BLaER1 treated with 17β-estradiol and CSF1 and Interleukin-3, amounts not matched to agents 10 nM and 100 nM (cell line): ENCODE measurements at regions not wholly inside any gene's neighbourhood (a gene's known extent, or its start where the extent isn't known, plus 50 kb on each side); places are given as distances from the start of the nearest gene placed in this dataset.
"Not testable (repeated sequence)": the region's sequence is repeated elsewhere in the genome, so short reads cannot be mapped to it uniquely, and the experiment has no call there.

Experiments
- H3K27ac ChIP-seq, 11 experiments: shearing (Covaris generic); formaldehyde crosslinking; 2 replicates each; pipeline ENCODE4 v1.8.1; 2022
- H3K27me3 ChIP-seq, 11 experiments: shearing (Covaris generic); formaldehyde crosslinking; 2 replicates each; pipeline ENCODE4 v1.8.1; 2022
- H3K36me3 ChIP-seq, 11 experiments: shearing (Covaris generic); formaldehyde crosslinking; 2 replicates each; pipeline ENCODE4 v1.8.1; 2022
- H3K4me1 ChIP-seq, 10 experiments: shearing (Covaris generic); formaldehyde crosslinking; 2 replicates each; pipeline ENCODE4 v1.8.1; 2022
- H3K4me2 ChIP-seq, 11 experiments: shearing (Covaris generic); formaldehyde crosslinking; 2 replicates each; pipeline ENCODE4 v1.8.1; 2022
- H3K4me3 ChIP-seq, 10 experiments: shearing (Covaris generic); formaldehyde crosslinking; 2 replicates each; pipeline ENCODE4 v1.8.1; 2022
- H3K9ac ChIP-seq, 11 experiments: shearing (Covaris generic); formaldehyde crosslinking; 2 replicates each; pipeline ENCODE4 v1.8.1; 2022
- H3K9me3 ChIP-seq, 11 experiments: shearing (Covaris generic); formaldehyde crosslinking; replicated peaks in 1 of 11; 2 replicates each; pipeline ENCODE4 v1.8.1; 2022
- H4K20me1 ChIP-seq, 11 experiments: shearing (Covaris generic); formaldehyde crosslinking; 2 replicates each; pipeline ENCODE4 v1.8.1; 2022
- Cebpa-rat ChIP-seq, 11 experiments: shearing (Covaris generic); IDR thresholded peaks; 2 replicates each; pipeline ENCODE4 v1.8.1; 2022

GRCh38 chr6:141824350-141824749 is 308.4 kb upstream of the GJE1 start:
- Histone ChIP-seq H3K9me3 (peaks cover 0 to 6% (median 0%) of the 10 kb centered on the region in 11 experiments; a peak in 2 of 22 replicates), H3K27me3 (no peaks in the 10 kb centered on the region), H3K36me3 (no peaks in the 10 kb centered on the region), H3K4me2 (no peak overlapping the region), H4K20me1 (no peaks in the 10 kb centered on the region), H3K27ac (no peak overlapping the region), H3K4me1 (no peaks in the 10 kb centered on the region), H3K4me3 (no peak overlapping the region), H3K9ac (no peak overlapping the region)
- no peak for TF ChIP-seq Cebpa-rat (IDR thresholded peaks at IDR 0.05)

- H3K27me3 ChIP-seq, H3K27ac ChIP-seq, H3K9ac ChIP-seq, H3K4me1 ChIP-seq, H4K20me1 ChIP-seq, H3K4me2 ChIP-seq, H3K9me3 ChIP-seq, H3K36me3 ChIP-seq, H3K4me3 ChIP-seq: not testable (repeated sequence)
Observed at GRCh38 chr6:141815039-141815438, 317.7 kb upstream of the GJE1 start.

GRCh38 chr6:141809901-141810300 is 322.8 kb upstream of the GJE1 start:
- Histone ChIP-seq H3K36me3 (no peaks in the 10 kb centered on the region), H3K4me2 (no peak overlapping the region), H3K27ac (no peak overlapping the region), H3K27me3 (no peaks in the 10 kb centered on the region), H4K20me1 (no peaks in the 10 kb centered on the region), H3K4me3 (no peak overlapping the region), H3K9me3 (no peaks in the 10 kb centered on the region), H3K4me1 (peaks cover 0 to 8% (median 0%) of the 10 kb centered on the region in 10 experiments; a peak in 2 of 20 replicates), H3K9ac (no peak overlapping the region)
- TF ChIP-seq Cebpa-rat (IDR thresholded peaks at IDR 0.05) = no peak

- no peak for TF ChIP-seq Cebpa-rat (IDR thresholded peaks at IDR 0.05)
- Histone ChIP-seq H4K20me1 (no peaks in the 10 kb centered on the region), H3K9ac (no peak overlapping the region), H3K36me3 (no peaks in the 10 kb centered on the region), H3K4me3 (no peak overlapping the region), H3K27ac (no peak overlapping the region), H3K4me2 (no peak overlapping the region), H3K4me1 (peaks cover 0 to 17% (median 3%) of the 10 kb centered on the region in 10 experiments; a peak in 8 of 20 replicates), H3K9me3 (no peaks in the 10 kb centered on the region), H3K27me3 (no peaks in the 10 kb centered on the region)
Observed at GRCh38 chr6:141808662-141809061, 324.1 kb upstream of the GJE1 start.

GRCh38 chr6:141800973-141801372 is 331.8 kb upstream of the GJE1 start:
- H3K4me2 ChIP-seq, H3K36me3 ChIP-seq, H3K4me3 ChIP-seq, H4K20me1 ChIP-seq, H3K27me3 ChIP-seq, H3K27ac ChIP-seq, H3K9ac ChIP-seq, H3K9me3 ChIP-seq: not testable (repeated sequence)
- H3K4me1 ChIP-seq = peaks cover 0 to 21% (median 5%) of the 10 kb centered on the region in 10 experiments; a peak in 8 of 20 replicates

- Histone ChIP-seq H3K4me3 (no peak overlapping the region), H4K20me1 (no peaks in the 10 kb centered on the region)
Observed at GRCh38 chr6:141790921-141791320, 341.8 kb upstream of the GJE1 start.

GRCh38 chr6:141788096-141788495 is 344.6 kb upstream of the GJE1 start:
- no peak for TF ChIP-seq Cebpa-rat (IDR thresholded peaks at IDR 0.05)
- no peaks in the 10 kb centered on the region for H4K20me1 ChIP-seq
- no peak overlapping the region for H3K9ac ChIP-seq
- no peak overlapping the region for H3K4me2 ChIP-seq
- no peaks in the 10 kb centered on the region for H3K36me3 ChIP-seq
- no peak overlapping the region for H3K27ac ChIP-seq
- H3K27me3 ChIP-seq = no peaks in the 10 kb centered on the region
- no peaks in the 10 kb centered on the region for H3K9me3 ChIP-seq
- H3K4me3 ChIP-seq = no peak overlapping the region
- peaks cover 0 to 4% (median 0%) of the 10 kb centered on the region in 10 experiments; a peak in 2 of 20 replicates for H3K4me1 ChIP-seq

More at GRCh38 chr6:141790921-141791320, 341.8 kb upstream of the GJE1 start:
- TF ChIP-seq Cebpa-rat (IDR thresholded peaks at IDR 0.05) = no peak
- H3K9ac ChIP-seq = no peak overlapping the region
- H3K9me3 ChIP-seq = no peaks in the 10 kb centered on the region
- no peaks in the 10 kb centered on the region for H3K4me1 ChIP-seq
- no peaks in the 10 kb centered on the region for H3K27me3 ChIP-seq
- H3K4me2 ChIP-seq = no peak overlapping the region
- no peak overlapping the region for H3K27ac ChIP-seq
- no peaks in the 10 kb centered on the region for H3K36me3 ChIP-seq

GRCh38 chr6:141783585-141783984 is 349.1 kb upstream of the GJE1 start:
- H3K27ac ChIP-seq = no peak overlapping the region
- H3K4me3 ChIP-seq = no peak overlapping the region
- H3K4me2 ChIP-seq = no peak overlapping the region
- no peaks in the 10 kb centered on the region for H4K20me1 ChIP-seq
- H3K36me3 ChIP-seq = no peaks in the 10 kb centered on the region
- no peak for TF ChIP-seq Cebpa-rat (IDR thresholded peaks at IDR 0.05)
- H3K4me1 ChIP-seq = peaks cover 0 to 4% (median 0%) of the 10 kb centered on the region in 10 experiments; a peak in 2 of 20 replicates
- no peaks in the 10 kb centered on the region for H3K9me3 ChIP-seq
- H3K9ac ChIP-seq = no peak overlapping the region
- no peaks in the 10 kb centered on the region for H3K27me3 ChIP-seq

- H4K20me1 ChIP-seq = no peaks in the 10 kb centered on the region
- no peaks in the 10 kb centered on the region for H3K9me3 ChIP-seq
Observed at GRCh38 chr6:141780296-141780695, 352.4 kb upstream of the GJE1 start.

GRCh38 chr6:141764388-141764787 is 368.3 kb upstream of the GJE1 start:
- H3K4me1 ChIP-seq = no peaks in the 10 kb centered on the region
- H3K9me3 ChIP-seq = no peaks in the 10 kb centered on the region
- no peak overlapping the region for H3K4me3 ChIP-seq
- H4K20me1 ChIP-seq = no peaks in the 10 kb centered on the region
- H3K27ac ChIP-seq = no peak overlapping the region
- H3K36me3 ChIP-seq = no peaks in the 10 kb centered on the region
- H3K9ac ChIP-seq = no peak overlapping the region
- TF ChIP-seq Cebpa-rat (IDR thresholded peaks at IDR 0.05) = no peak
- H3K27me3 ChIP-seq = no peaks in the 10 kb centered on the region
- no peak overlapping the region for H3K4me2 ChIP-seq

More at GRCh38 chr6:141780296-141780695, 352.4 kb upstream of the GJE1 start:
- Histone ChIP-seq H3K4me1 (no peaks in the 10 kb centered on the region), H3K9ac (no peak overlapping the region), H3K4me3 (no peak overlapping the region), H3K4me2 (no peak overlapping the region), H3K27ac (no peak overlapping the region), H3K27me3 (no peaks in the 10 kb centered on the region), H3K36me3 (no peaks in the 10 kb centered on the region)
- no peak for TF ChIP-seq Cebpa-rat (IDR thresholded peaks at IDR 0.05)
